ENCODE measurements at regions not wholly inside any gene's neighbourhood (a gene's known extent, or its start where the extent isn't known, plus 50 kb on each side); places are given as distances from the start of the nearest gene placed in this dataset.

GRCh38 chr2:18050001-18050400, 171.5 kb downstream of the KCNS3 start:
- BruUV-seq (replicated peaks) = no TSS peak
- Histone ChIP-seq H4K20me1 (replicated peaks; ENCODE audit: control insufficient read depth, extremely low read depth, insufficient read depth, low read length) (no peaks in the 10 kb centered on the region), H3K4me3 (replicated peaks in 1 of 3; ENCODE audit: insufficient read depth in 1 of 3, low read depth in 1 of 3, low read length in 3 of 3) (no peak overlapping the region), H3K9me1 (replicated peaks; ENCODE audit: control insufficient read depth, extremely low read depth, insufficient read depth, low read length) (no peaks in the 10 kb centered on the region), H3K9ac (replicated peaks; ENCODE audit: extremely low read depth, insufficient read depth, low read length) (no peak overlapping the region), H3K27me3 (ENCODE audit: control insufficient read depth in 2 of 2, insufficient read depth in 2 of 2, low read length in 2 of 2) (no peaks in the 10 kb centered on the region), H3K27ac (ENCODE audit: insufficient read depth, low read depth, low read length) (no peak overlapping the region), H3K79me2 (ENCODE audit: control insufficient read depth, insufficient read depth, low read length) (no peaks in the 10 kb centered on the region), H2AFZ (ENCODE audit: low read depth, low read length) (no peak overlapping the region), H3K4me1 (ENCODE audit: control insufficient read depth, extremely low read depth, insufficient read depth, low read length) (no peaks in the 10 kb centered on the region), H3K9me3 (replicated peaks; ENCODE audit: control insufficient read depth, insufficient read depth, low read length) (no peaks in the 10 kb centered on the region), H3K4me2 (ENCODE audit: insufficient read depth, low read length) (no peak overlapping the region), H3K36me3 (ENCODE audit: control insufficient read depth in 2 of 2, extremely low read depth in 1 of 2, insufficient read depth in 2 of 2, low read length in 2 of 2) (no peaks in the 10 kb centered on the region)
- dilution Hi-C loops (cut with MboI; ENCODE audit: extremely low pct_ligation_motif_present, low sequenced_read_pairs) (no loop called here), intact Hi-C loops (cut with micrococcal nuclease) (no loop called here)
- ChIA-PET CTCF (no interaction called here), POLR2A (no interaction called here)
- no peak for DNase-seq (ENCODE audit: low read depth, low spot score)
- TF ChIP-seq CTCF (IDR thresholded peaks at IDR 0.05; ENCODE audit: extremely low read depth in 1 of 2, insufficient read depth in 1 of 2, low read depth in 1 of 2, low read length in 2 of 2) (no peak), POLR2AphosphoS5 (IDR thresholded peaks at IDR 0.05; ENCODE audit: insufficient read depth, low read depth, low read length) (no peak), POLR2A (IDR thresholded peaks at IDR 0.05; ENCODE audit: low read depth, low read length) (no peak), MAX (IDR thresholded peaks at IDR 0.05; ENCODE audit: insufficient read depth, insufficient read length) (no peak), FOS (IDR thresholded peaks at IDR 0.05; ENCODE audit: borderline replicate concordance, insufficient read depth, low read length) (no peak), GATA2 (IDR thresholded peaks at IDR 0.05; ENCODE audit: insufficient read depth, insufficient read length, low read depth, low read length) (no peak), JUN (IDR thresholded peaks at IDR 0.05; ENCODE audit: borderline replicate concordance, insufficient read depth, insufficient read length, low read depth) (no peak), MYC (IDR thresholded peaks at IDR 0.05; ENCODE audit: low read depth, low read length) (no peak), EZH2 (IDR thresholded peaks at IDR 0.05; ENCODE audit: borderline replicate concordance, low read depth, low read length, severe bottlenecking) (no peak)
- FAIRE-seq = no peak

All from endothelial cell of umbilical vein (primary cell).